Ectodermal cell (in vitro differentiated cells): ENCODE measurements at regions not wholly inside any gene's neighbourhood (a gene's known extent, or its start where the extent isn't known, plus 50 kb on each side); places are given as distances from the start of the nearest gene placed in this dataset.

Source experiments
- H3K27ac ChIP-seq: 2 replicates; pipeline ENCODE4 v1.7.0; 2013; ENCODE audit warnings: mild to moderate bottlenecking, low read depth, low read length; ENCODE audit not compliant: insufficient read depth, poor library complexity, severe bottlenecking
- H3K27me3 ChIP-seq: 2 replicates; pipeline ENCODE4 v1.7.0; 2013; ENCODE audit warnings: mild to moderate bottlenecking, low read length; ENCODE audit not compliant: insufficient read depth, control insufficient read depth, poor library complexity, severe bottlenecking
- H3K36me3 ChIP-seq: one replicate; pipeline ENCODE4 v1.7.0; 2013; ENCODE audit warnings: low read length; ENCODE audit not compliant: control insufficient read depth, insufficient read depth
- H3K4me1 ChIP-seq: one replicate; pipeline ENCODE4 v1.7.0; 2013; ENCODE audit warnings: low read length; ENCODE audit not compliant: control insufficient read depth, insufficient read depth
- H3K4me3 ChIP-seq: 2 replicates; pipeline ENCODE4 v1.7.0; 2013; ENCODE audit warnings: low read depth, low read length, control low read depth; ENCODE audit not compliant: insufficient read depth
- H3K9me3 ChIP-seq: 2 replicates; pipeline ENCODE4 v1.7.0; 2013; ENCODE audit warnings: mild to moderate bottlenecking, low read length, moderate library complexity; ENCODE audit not compliant: control insufficient read depth
- WGBS, 2 experiments: methylation state at CpG; one replicate each; pipeline ENCODE4 v1.1.7; 2013; ENCODE audit warnings: missing lambda C conversion rate in 2 of 2; 5-methylcytosine and 5-hydroxymethylcytosine counted together

- WGBS, 2 experiments, result 85 to 100% methylated on average over 1 to 2 of the region's 2 CpGs
- Histone ChIP-seq H3K27ac (no peak overlapping the region), H3K27me3 (no peaks in the 10 kb centered on the region), H3K4me3 (no peak overlapping the region), H3K36me3 (no peaks in the 10 kb centered on the region), H3K9me3 (no peaks in the 10 kb centered on the region), H3K4me1 (no peaks in the 10 kb centered on the region)
Observed at GRCh38 chr14:40398981-40399380, 966.7 kb upstream of the FBXO33 start.

GRCh38 chr14:40394634-40395340 lies 962.6 kb upstream of the FBXO33 start:
- H3K4me1 ChIP-seq, result no peaks in the 10 kb centered on the region
- no peaks in the 10 kb centered on the region for H3K36me3 ChIP-seq
- H3K9me3 ChIP-seq, result no peaks in the 10 kb centered on the region
- H3K4me3 ChIP-seq, result no peak overlapping the region
- no peaks in the 10 kb centered on the region for H3K27me3 ChIP-seq
- 88 to 98% methylated on average over 3 of the region's 3 CpGs for WGBS, 2 experiments
- H3K27ac ChIP-seq, result no peak overlapping the region

GRCh38 chr14:40393143-40393542 lies 960.9 kb upstream of the FBXO33 start:
- no peaks in the 10 kb centered on the region for H3K36me3 ChIP-seq
- H3K4me3 ChIP-seq, result no peak overlapping the region
- H3K4me1 ChIP-seq, result no peaks in the 10 kb centered on the region
- H3K27me3 ChIP-seq, result no peaks in the 10 kb centered on the region
- no peaks in the 10 kb centered on the region for H3K9me3 ChIP-seq
- no peak overlapping the region for H3K27ac ChIP-seq

- H3K9me3 ChIP-seq, result no peaks in the 10 kb centered on the region
- H3K27ac ChIP-seq, result no peak overlapping the region
- no peaks in the 10 kb centered on the region for H3K27me3 ChIP-seq
- 85 to 94% methylated on average over 1 of the region's 1 CpG for WGBS, 2 experiments
- H3K36me3 ChIP-seq, result no peaks in the 10 kb centered on the region
- H3K4me1 ChIP-seq, result no peaks in the 10 kb centered on the region
- H3K4me3 ChIP-seq, result no peak overlapping the region
Observed at GRCh38 chr14:40386433-40386832, 954.2 kb upstream of the FBXO33 start.

GRCh38 chr14:40374221-40374620 lies 942.0 kb upstream of the FBXO33 start:
- H3K27ac ChIP-seq, result no peak overlapping the region
- H3K36me3 ChIP-seq, result no peaks in the 10 kb centered on the region
- WGBS, 2 experiments, result 93 to 96% methylated on average over 10 of the region's 10 CpGs
- H3K4me3 ChIP-seq, result no peak overlapping the region
- H3K9me3 ChIP-seq, result no peaks in the 10 kb centered on the region
- H3K4me1 ChIP-seq, result no peaks in the 10 kb centered on the region
- no peaks in the 10 kb centered on the region for H3K27me3 ChIP-seq

GRCh38 chr14:40371011-40371410 lies 938.8 kb upstream of the FBXO33 start:
- no peaks in the 10 kb centered on the region for H3K4me1 ChIP-seq
- no peak overlapping the region for H3K4me3 ChIP-seq
- H3K36me3 ChIP-seq, result no peaks in the 10 kb centered on the region
- no peaks in the 10 kb centered on the region for H3K27me3 ChIP-seq
- no peaks in the 10 kb centered on the region for H3K9me3 ChIP-seq
- WGBS, 2 experiments, result 44% methylated on average over 2 of the region's 2 CpGs
- no peak overlapping the region for H3K27ac ChIP-seq

- no peaks in the 10 kb centered on the region for H3K36me3 ChIP-seq
- peaks cover 2% of the 10 kb centered on the region for H3K4me1 ChIP-seq
- H3K27ac ChIP-seq, result no peak overlapping the region
- H3K27me3 ChIP-seq, result no peaks in the 10 kb centered on the region
- no peaks in the 10 kb centered on the region for H3K9me3 ChIP-seq
- no peak overlapping the region for H3K4me3 ChIP-seq
- WGBS, 2 experiments, result 81 to 91% methylated on average over 2 of the region's 2 CpGs
Observed at GRCh38 chr14:40368314-40368713, 936.1 kb upstream of the FBXO33 start.

- H3K36me3 ChIP-seq, result no peaks in the 10 kb centered on the region
- H3K27ac ChIP-seq, result no peak overlapping the region
- H3K4me1 ChIP-seq, result peaks cover 8% of the 10 kb centered on the region
- H3K9me3 ChIP-seq, result no peaks in the 10 kb centered on the region
- no peaks in the 10 kb centered on the region for H3K27me3 ChIP-seq
- H3K4me3 ChIP-seq, result no peak overlapping the region
Observed at GRCh38 chr14:40367717-40368116, 935.5 kb upstream of the FBXO33 start.

GRCh38 chr14:40365305-40365704 lies 933.1 kb upstream of the FBXO33 start:
- WGBS, 2 experiments, result 96 to 97% methylated on average over 2 of the region's 2 CpGs

GRCh38 chr14:40362856-40363255 lies 930.6 kb upstream of the FBXO33 start:
- Histone ChIP-seq H3K4me1 (peaks cover 8% of the 10 kb centered on the region), H3K4me3 (no peak overlapping the region), H3K27ac (peak overlapping the region; percentile 50), H3K9me3 (no peaks in the 10 kb centered on the region), H3K36me3 (no peaks in the 10 kb centered on the region), H3K27me3 (no peaks in the 10 kb centered on the region)
- WGBS, 2 experiments, result 50 to 51% methylated on average over 1 of the region's 1 CpG

More at GRCh38 chr14:40365305-40365704, 933.1 kb upstream of the FBXO33 start:
- Histone ChIP-seq H3K9me3 (no peaks in the 10 kb centered on the region), H3K4me1 (peaks cover 8% of the 10 kb centered on the region), H3K4me3 (no peak overlapping the region), H3K36me3 (no peaks in the 10 kb centered on the region), H3K27me3 (no peaks in the 10 kb centered on the region), H3K27ac (no peak overlapping the region)

GRCh38 chr14:40354754-40355153 lies 922.5 kb upstream of the FBXO33 start:
- no peak overlapping the region for H3K4me3 ChIP-seq
- H3K27me3 ChIP-seq, result no peaks in the 10 kb centered on the region
- no peaks in the 10 kb centered on the region for H3K36me3 ChIP-seq
- 81 to 89% methylated on average over 2 of the region's 2 CpGs for WGBS, 2 experiments
- no peak overlapping the region for H3K27ac ChIP-seq
- no peaks in the 10 kb centered on the region for H3K9me3 ChIP-seq
- no peaks in the 10 kb centered on the region for H3K4me1 ChIP-seq
